Central memory CD8-positive, alpha-beta T cell (primary cell): ENCODE measurements at regions not wholly inside any gene's neighbourhood (a gene's known extent, or its start where the extent isn't known, plus 50 kb on each side); places are given as distances from the start of the nearest gene placed in this dataset.

Experiments used
- ATAC-seq: fragments of 150-1000 bp; cut with Tn5 transposase; replicated peaks from 2 replicates; pipeline ENCODE4 v1.10.0; 2022; ENCODE audit warnings: mild to moderate bottlenecking, moderate FRiP score, moderate number of reproducible peaks; ENCODE audit not compliant: poor library complexity, severe bottlenecking; ENCODE audit errors: extremely low read depth
- DNase-seq, 2 donors: peaks; one replicate each; pipeline ENCODE4 v3.0.0; 2021; ENCODE audit warnings: low spot score in 2 of 2
- H3K27ac Mint-ChIP-seq: one replicate; pipeline ENCODE4 v1.8.0; 2022; ENCODE audit warnings: low read depth, mild to moderate bottlenecking, moderate library complexity, mixed read lengths
- H3K27me3 Mint-ChIP-seq: one replicate; pipeline ENCODE4 v1.8.0; 2022; ENCODE audit warnings: mixed read lengths
- H3K36me3 Mint-ChIP-seq: one replicate; pipeline ENCODE4 v1.8.0; 2022; ENCODE audit warnings: mild to moderate bottlenecking, moderate library complexity, mixed read lengths; ENCODE audit not compliant: insufficient read depth
- H3K4me1 Mint-ChIP-seq: one replicate; pipeline ENCODE4 v1.8.0; 2022; ENCODE audit warnings: mixed read lengths
- H3K4me3 Mint-ChIP-seq: one replicate; pipeline ENCODE4 v1.8.0; 2022; ENCODE audit warnings: mild to moderate bottlenecking, moderate library complexity, mixed read lengths
- H3K9me3 Mint-ChIP-seq: one replicate; pipeline ENCODE4 v1.8.0; 2022; ENCODE audit warnings: mixed read lengths

DNA sequence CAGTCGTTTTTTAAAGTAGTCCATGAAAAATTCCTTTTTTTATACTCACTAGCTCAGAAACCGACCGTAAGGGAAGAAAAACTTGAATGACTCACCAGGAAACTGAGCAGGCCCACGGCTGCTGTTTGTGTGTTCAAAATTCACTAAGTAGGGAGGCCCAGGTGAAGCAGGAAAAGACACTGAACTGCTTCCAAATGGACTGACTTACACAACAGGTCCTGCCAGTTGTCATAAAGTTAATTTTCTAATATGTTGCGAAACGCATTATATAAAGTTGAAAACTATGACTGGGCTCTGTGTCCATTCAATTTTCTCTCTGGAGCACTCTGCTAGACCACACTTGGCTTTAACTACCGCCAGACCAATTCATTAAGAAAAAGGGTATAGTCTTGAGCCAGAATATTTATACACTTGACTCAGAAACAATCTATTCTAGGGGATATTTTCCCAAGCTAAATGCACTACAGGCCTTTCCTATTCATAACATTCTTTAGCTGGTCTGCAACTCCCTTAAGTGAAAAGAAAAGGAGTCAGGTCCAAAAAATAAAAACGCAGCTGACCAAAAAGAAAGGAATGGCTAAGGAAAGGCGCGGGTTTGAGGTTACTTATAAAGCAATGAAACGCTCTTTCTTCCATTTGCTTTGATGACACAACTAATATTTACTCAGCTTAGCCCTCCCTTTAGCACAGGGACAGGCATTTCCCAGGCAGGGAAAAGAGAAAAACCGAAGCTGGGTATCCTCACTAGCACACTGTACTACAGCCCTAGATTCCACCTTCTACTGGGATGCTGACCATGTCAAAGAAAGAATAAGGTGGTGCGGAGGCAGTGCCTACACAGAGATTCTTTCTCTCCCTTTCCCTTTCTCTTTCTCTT is 306.3 kb upstream of the ESRRG start:
- Mint-ChIP-seq H3K27ac (no peak overlapping the region), H3K4me3 (no peak overlapping the region), H3K9me3 (peaks cover 11% of the 10 kb centered on the region), H3K36me3 (no peaks in the 10 kb centered on the region), H3K27me3 (no peaks in the 10 kb centered on the region), H3K4me1 (no peaks in the 10 kb centered on the region)
- DNase-seq (no peak), ATAC-seq (no peak)

DNA sequence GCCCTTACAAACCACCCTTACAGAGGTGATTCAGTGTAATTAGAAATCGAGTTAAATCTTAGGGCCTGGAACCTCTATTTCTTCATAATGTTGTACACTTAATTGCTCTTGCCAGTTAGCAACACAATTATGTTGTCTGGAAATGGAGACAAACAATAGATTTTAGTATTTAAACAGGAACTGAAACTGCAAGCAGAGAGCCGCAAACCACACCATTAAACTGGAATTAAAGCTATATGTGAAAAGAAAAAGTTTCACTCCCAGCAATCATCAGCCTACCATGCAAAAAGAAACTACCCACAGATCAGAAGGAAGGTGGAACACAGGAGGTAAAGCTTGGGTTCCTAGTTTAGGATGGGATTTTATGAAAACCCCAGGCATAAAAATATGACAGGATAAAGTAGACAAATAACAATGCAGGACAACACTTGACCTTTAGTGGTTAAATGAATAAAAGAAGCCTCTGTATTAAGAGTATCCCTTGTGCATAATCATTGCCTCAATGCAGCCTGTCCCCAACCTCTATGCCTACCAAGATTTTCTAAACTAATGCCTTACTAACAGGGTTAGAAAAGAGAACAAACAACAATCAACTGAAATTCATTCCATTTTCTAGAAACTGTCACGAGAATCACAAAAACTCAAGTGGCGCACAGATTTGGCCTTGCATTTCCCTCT is 304.3 kb upstream of the ESRRG start:
- no peaks in the 10 kb centered on the region for H3K4me1 Mint-ChIP-seq
- no peaks in the 10 kb centered on the region for H3K36me3 Mint-ChIP-seq
- peaks cover 17% of the 10 kb centered on the region for H3K9me3 Mint-ChIP-seq
- no peak for ATAC-seq
- no peaks in the 10 kb centered on the region for H3K27me3 Mint-ChIP-seq
- no peak overlapping the region for H3K27ac Mint-ChIP-seq
- no peak overlapping the region for H3K4me3 Mint-ChIP-seq
- DNase-seq: no peak

DNA sequence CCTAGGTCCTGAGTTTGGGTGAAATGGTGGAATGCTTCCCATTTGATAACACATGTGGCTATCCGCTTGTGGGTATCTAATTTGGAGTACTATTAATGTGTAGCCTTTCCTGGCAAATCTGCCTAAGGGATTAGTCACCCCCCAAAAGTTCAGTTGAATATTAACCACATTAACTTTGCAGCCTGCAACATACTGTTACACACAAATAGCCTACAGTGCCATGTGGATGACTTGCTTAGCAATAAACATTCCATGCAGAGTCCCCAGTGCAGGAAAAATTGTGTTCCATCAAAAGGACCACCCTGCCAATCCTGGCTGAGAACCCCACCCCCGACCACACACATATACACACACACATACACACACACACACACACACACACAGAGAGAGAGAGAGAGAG is 303.3 kb upstream of the ESRRG start:
- H3K36me3 Mint-ChIP-seq: no peaks in the 10 kb centered on the region
- H3K27me3 Mint-ChIP-seq: no peaks in the 10 kb centered on the region
- no peaks in the 10 kb centered on the region for H3K4me1 Mint-ChIP-seq
- ATAC-seq (no peak), DNase-seq (no peak)
- H3K27ac Mint-ChIP-seq: no peak overlapping the region
- peaks cover 19% of the 10 kb centered on the region for H3K9me3 Mint-ChIP-seq
- no peak overlapping the region for H3K4me3 Mint-ChIP-seq

DNA sequence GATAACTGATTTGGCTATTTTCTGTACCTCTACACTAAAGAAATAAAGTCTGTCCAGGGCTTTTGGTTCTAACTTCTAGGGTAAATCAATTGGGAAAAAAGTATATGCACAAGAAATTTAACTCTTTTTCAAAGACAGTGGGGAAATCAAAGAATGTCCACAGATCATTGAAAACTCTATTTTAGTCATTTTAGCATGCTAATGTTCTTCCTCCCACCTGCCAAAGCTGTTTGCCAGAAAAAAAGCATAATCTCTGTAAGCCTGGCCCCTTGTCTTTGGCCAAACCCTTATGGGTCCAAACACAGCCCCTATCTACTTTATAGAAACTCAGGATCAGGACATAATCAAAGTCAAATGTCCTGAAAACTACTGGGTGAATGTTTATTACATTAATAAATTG is 302.2 kb upstream of the ESRRG start:
- Mint-ChIP-seq H3K36me3 (no peaks in the 10 kb centered on the region), H3K27me3 (no peaks in the 10 kb centered on the region), H3K4me1 (no peaks in the 10 kb centered on the region), H3K27ac (no peak overlapping the region), H3K4me3 (no peak overlapping the region), H3K9me3 (peaks cover 19% of the 10 kb centered on the region)
- no peak for DNase-seq
- no peak for ATAC-seq

DNA sequence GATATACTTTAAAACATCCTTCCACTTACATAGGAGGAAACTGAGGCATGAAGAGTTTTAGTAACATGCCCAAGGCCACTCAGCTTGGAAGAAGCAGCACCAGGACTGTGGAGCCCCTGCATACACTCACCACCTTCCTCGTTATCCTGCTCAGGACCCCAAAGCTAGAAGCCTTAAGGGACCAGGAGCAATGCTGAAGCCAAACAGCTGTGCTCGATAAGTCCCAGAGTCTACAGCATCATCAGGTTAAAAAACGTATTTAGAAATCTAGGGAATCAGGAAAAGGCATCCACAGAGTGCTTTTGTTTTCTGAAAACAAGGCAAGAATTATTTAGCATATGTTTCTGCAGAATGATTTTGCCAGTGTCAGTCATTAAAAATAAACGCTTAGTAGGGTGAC is 301.7 kb upstream of the ESRRG start:
- Mint-ChIP-seq H3K36me3 (no peaks in the 10 kb centered on the region), H3K4me1 (no peaks in the 10 kb centered on the region), H3K27me3 (no peaks in the 10 kb centered on the region), H3K27ac (no peak overlapping the region), H3K9me3 (peaks cover 14% of the 10 kb centered on the region), H3K4me3 (no peak overlapping the region)
- DNase-seq (no peak), ATAC-seq (no peak)

DNA sequence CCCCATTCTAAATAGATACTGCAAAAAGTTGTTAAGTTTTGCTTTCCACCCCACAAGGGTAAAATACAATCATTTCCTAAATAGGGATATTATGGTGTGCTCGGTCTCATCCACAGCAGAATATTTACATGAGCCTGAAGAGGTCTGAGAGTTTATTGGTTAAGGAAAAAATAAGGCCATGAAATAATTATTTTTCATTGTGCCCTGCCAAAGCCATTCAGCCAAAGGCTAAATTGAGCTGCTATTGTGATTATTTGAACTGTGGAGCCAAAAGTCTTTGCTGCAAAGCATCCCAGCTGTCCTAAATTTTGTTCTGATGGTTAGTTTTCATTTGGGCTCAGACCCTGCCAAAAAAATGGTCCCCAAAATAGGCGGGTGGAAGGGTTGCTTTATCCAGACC is 298.7 kb upstream of the ESRRG start:
- Mint-ChIP-seq H3K27me3 (no peaks in the 10 kb centered on the region), H3K36me3 (no peaks in the 10 kb centered on the region), H3K4me3 (no peak overlapping the region), H3K4me1 (no peaks in the 10 kb centered on the region), H3K27ac (no peak overlapping the region), H3K9me3 (peaks cover 13% of the 10 kb centered on the region)
- no peak for ATAC-seq
- DNase-seq: no peak

DNA sequence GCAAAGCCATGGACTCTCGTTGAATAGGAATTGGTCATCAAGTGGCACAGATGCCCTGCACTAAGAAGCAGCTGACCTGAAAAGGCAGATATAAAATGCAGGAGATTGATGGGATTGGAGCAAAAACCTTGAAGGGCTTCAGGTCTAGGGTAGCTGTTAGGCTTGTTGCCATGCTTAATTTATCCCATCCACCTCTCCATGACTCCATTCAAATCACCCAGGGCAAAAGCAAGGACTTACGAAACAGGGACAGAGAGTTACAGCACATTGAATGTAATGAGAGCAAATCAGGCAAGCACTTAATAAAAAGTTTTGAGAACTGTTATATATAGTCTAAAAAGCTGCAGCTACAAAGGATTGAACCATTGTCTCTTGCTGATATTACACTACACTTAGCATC is 298.2 kb upstream of the ESRRG start:
- H3K27me3 Mint-ChIP-seq: no peaks in the 10 kb centered on the region
- H3K27ac Mint-ChIP-seq: no peak overlapping the region
- H3K9me3 Mint-ChIP-seq: peaks cover 13% of the 10 kb centered on the region
- no peaks in the 10 kb centered on the region for H3K4me1 Mint-ChIP-seq
- no peaks in the 10 kb centered on the region for H3K36me3 Mint-ChIP-seq
- DNase-seq (no peak), ATAC-seq (no peak)
- no peak overlapping the region for H3K4me3 Mint-ChIP-seq

DNA sequence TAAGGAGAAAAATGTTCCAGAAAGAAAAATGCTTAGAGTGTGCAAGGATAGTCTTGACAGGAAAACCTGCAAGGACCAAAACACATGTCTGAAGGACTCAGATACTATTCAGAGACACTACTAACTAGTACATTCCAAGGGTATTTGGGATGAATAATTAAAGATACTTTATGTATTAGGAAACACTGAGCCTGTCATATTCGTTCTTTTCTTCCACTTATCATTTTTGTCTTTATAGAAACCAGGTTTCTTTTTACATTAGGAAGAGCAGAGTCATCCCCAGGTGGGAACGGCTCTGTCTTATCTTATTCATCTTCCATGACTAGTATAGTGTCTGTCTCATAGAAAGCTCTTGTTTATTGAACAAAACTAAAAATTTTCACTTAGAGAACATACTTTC is 296.2 kb upstream of the ESRRG start:
- H3K27ac Mint-ChIP-seq: no peak overlapping the region

DNA sequence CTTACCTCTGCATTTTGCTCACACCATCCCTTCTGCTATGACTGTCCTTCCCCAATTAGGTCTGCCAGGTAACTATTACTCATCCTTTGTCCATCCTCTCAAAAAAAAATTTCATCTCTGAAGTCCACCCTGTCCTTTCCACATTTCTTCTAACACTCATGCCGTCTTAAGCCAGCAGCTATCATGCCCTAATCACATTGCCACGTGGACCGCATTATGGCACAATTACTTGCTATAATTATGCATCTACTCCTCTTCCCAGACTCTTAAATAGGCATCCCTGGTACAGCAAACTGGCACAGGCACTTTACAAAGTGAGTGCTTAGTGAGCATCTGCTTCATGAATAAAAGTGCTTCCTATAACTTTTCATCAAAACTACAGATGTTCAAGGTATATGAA is 295.4 kb upstream of the ESRRG start:
- Mint-ChIP-seq H3K27ac (no peak overlapping the region), H3K9me3 (peaks cover 5% of the 10 kb centered on the region), H3K27me3 (no peaks in the 10 kb centered on the region), H3K36me3 (no peaks in the 10 kb centered on the region), H3K4me3 (no peak overlapping the region), H3K4me1 (no peaks in the 10 kb centered on the region)
- DNase-seq: no peak
- no peak for ATAC-seq

More for the DNA sequence above, 296.2 kb upstream of the ESRRG start:
- H3K36me3 Mint-ChIP-seq: no peaks in the 10 kb centered on the region
- DNase-seq (no peak), ATAC-seq (no peak)
- H3K27me3 Mint-ChIP-seq: no peaks in the 10 kb centered on the region
- no peak overlapping the region for H3K4me3 Mint-ChIP-seq
- H3K9me3 Mint-ChIP-seq: peaks cover 7% of the 10 kb centered on the region
- no peaks in the 10 kb centered on the region for H3K4me1 Mint-ChIP-seq

DNA sequence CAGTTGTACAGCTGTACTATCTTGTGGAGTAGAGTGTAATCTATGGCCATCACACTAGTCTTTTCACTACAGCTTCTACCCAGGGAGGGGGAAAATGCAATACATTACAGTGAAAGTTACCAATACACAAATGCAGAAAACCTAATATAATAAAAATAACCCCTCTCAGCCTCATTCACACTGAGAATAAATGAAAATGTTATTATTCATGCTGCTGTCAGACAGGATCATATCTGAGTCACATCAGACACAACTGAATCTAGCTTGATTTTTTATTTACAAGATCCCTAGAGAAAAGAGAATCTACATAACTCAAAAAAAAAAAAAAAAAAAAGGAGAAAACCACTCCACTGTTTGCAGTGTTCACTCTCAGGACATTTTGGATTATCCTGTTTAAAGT is 293.9 kb upstream of the ESRRG start:
- ATAC-seq: no peak
- H3K27ac Mint-ChIP-seq: no peak overlapping the region

DNA sequence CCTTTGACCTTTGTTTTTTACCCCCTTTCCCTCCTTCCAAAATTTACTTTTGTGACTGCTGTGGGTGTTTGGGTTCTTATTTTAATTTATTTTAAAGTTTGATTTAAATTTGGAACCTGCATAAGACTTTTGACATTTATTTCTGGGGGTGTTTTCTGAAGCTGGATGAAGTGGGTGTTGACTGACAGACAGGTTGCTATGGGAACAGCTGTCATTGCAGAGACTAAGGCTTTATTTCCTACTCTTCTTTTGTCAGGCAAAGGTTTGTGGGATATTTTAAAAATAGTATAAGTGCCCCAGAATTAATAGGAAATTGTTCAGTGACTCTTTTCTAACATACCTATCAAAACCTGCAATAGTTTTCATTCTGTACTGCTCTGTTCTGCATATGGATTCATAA is 290.8 kb upstream of the ESRRG start:
- Mint-ChIP-seq H3K36me3 (no peaks in the 10 kb centered on the region), H3K4me3 (no peak overlapping the region), H3K4me1 (no peaks in the 10 kb centered on the region), H3K9me3 (no peaks in the 10 kb centered on the region), H3K27ac (no peak overlapping the region), H3K27me3 (no peaks in the 10 kb centered on the region)
- ATAC-seq: no peak
- DNase-seq: no peak

More for the DNA sequence above, 293.9 kb upstream of the ESRRG start:
- no peaks in the 10 kb centered on the region for H3K27me3 Mint-ChIP-seq
- H3K9me3 Mint-ChIP-seq: no peaks in the 10 kb centered on the region
- H3K36me3 Mint-ChIP-seq: no peaks in the 10 kb centered on the region
- no peak for DNase-seq
- no peaks in the 10 kb centered on the region for H3K4me1 Mint-ChIP-seq
- no peak overlapping the region for H3K4me3 Mint-ChIP-seq

DNA sequence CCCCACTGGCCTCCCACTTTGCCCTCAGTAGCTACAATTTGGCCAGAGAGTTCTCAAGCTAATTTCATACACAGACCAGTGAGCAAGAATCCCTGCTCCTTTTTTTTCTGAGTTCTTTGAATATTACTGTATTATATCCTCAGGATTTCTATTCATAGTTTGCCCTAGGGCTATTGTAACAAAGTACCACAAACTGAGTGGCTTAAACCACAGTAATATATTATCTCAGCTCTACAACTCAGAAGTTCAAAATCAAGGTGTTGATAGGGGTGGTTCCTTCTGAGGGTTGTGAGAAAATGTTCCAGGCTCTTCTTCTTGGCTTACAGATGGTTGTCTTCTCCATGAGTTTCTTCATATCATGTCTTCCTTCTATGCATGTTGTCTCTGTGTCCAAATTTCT is 289.4 kb upstream of the ESRRG start:
- DNase-seq: no peak
- H3K27ac Mint-ChIP-seq: no peak overlapping the region
- H3K27me3 Mint-ChIP-seq: no peaks in the 10 kb centered on the region
- no peaks in the 10 kb centered on the region for H3K36me3 Mint-ChIP-seq
- no peaks in the 10 kb centered on the region for H3K9me3 Mint-ChIP-seq
- no peaks in the 10 kb centered on the region for H3K4me1 Mint-ChIP-seq
- no peak for ATAC-seq
- H3K4me3 Mint-ChIP-seq: no peak overlapping the region

DNA sequence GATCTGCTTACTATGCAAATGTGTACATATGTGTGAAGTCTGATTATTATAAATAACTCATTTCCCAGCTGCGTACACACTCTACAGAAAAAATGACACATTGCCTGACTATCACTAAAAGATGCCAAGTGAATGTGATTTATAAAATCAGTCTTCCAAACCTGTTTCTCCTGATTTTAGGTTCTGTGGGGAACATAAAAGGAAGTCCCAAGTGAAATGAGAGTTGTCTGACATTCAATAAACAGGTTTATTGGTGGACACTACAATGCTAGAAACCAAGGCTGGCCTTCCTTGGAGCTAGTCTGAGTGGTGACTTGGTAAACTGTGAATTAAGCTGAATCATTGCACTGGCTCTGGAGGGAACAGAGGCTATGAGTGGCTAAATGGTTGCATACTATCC is 287.9 kb upstream of the ESRRG start:
- no peaks in the 10 kb centered on the region for H3K4me1 Mint-ChIP-seq
- DNase-seq (no peak), ATAC-seq (no peak)
- no peaks in the 10 kb centered on the region for H3K9me3 Mint-ChIP-seq
- H3K27me3 Mint-ChIP-seq: no peaks in the 10 kb centered on the region
- no peak overlapping the region for H3K4me3 Mint-ChIP-seq
- no peaks in the 10 kb centered on the region for H3K36me3 Mint-ChIP-seq
- H3K27ac Mint-ChIP-seq: no peak overlapping the region
